Naive thymus-derived CD4-positive, alpha-beta T cell (primary cell): ENCODE measurements at regions not wholly inside any gene's neighbourhood (a gene's known extent, or its start where the extent isn't known, plus 50 kb on each side); places are given as distances from the start of the nearest gene placed in this dataset.
"Not testable (repeated sequence)": the region's sequence is repeated elsewhere in the genome, so short reads cannot be mapped to it uniquely, and the experiment has no call there.

Experiments
- ATAC-seq: fragments of 150-1000 bp; cut with Tn5 transposase; 2 replicates; pipeline ENCODE4 v1.10.0; 2021; ENCODE audit warnings: mild to moderate bottlenecking, moderate library complexity
- CTCF ChIA-PET: fragments of 350-600 bp; sonication (Branson Sonifier 250); formaldehyde crosslinking; loops from one replicate; lab custom pipeline; 2021; ENCODE audit warnings: antibody characterized with exemption; lab: Charles Lee
- POLR2A ChIA-PET: fragments of 350-600 bp; sonication (Branson Sonifier 250); formaldehyde crosslinking; loops from one replicate; lab custom pipeline; 2021; ENCODE audit warnings: antibody characterized with exemption, inconsistent platforms; lab: Charles Lee
- DNase-seq, 9 donors: peaks; one replicate each; pipeline versions ENCODE4 v3.0.0 to v3.0.0-alpha.2; 2020 to 2022; ENCODE audit warnings: mixed read lengths in 1 of 9
- H3K27ac ChIP-seq: one replicate; pipeline ENCODE4 v1.7.0; 2013; ENCODE audit warnings: mild to moderate bottlenecking, low read depth, low read length, moderate library complexity
- H3K27me3 ChIP-seq, 2 donors: one replicate each; pipeline ENCODE4 v1.7.0; 2013; ENCODE audit warnings: low read length in 2 of 2, mild to moderate bottlenecking in 2 of 2, moderate library complexity in 2 of 2; ENCODE audit not compliant: control insufficient read depth in 2 of 2, insufficient read depth in 2 of 2
- H3K36me3 ChIP-seq, 3 experiments: 1 replicate in 2 of 3; 2 replicates in 1 of 3; pipeline ENCODE4 v1.7.0; 2013; ENCODE audit warnings: low read length in 3 of 3, mild to moderate bottlenecking in 3 of 3, moderate library complexity in 1 of 3; ENCODE audit not compliant: insufficient read depth in 3 of 3, control insufficient read depth in 2 of 3
- H3K4me1 ChIP-seq, 2 donors: one replicate each; pipeline ENCODE4 v1.7.0; 2013; ENCODE audit warnings: low read length in 2 of 2, mild to moderate bottlenecking in 2 of 2, moderate library complexity in 1 of 2; ENCODE audit not compliant: control insufficient read depth in 2 of 2, insufficient read depth in 2 of 2
- H3K4me3 ChIP-seq: 2 replicates; pipeline ENCODE4 v1.7.0; 2013; ENCODE audit warnings: mild to moderate bottlenecking, low read length
- H3K9me3 ChIP-seq, 3 experiments: 1 replicate in 2 of 3; 2 replicates in 1 of 3; pipeline ENCODE4 v1.7.0; 2013; ENCODE audit warnings: low read length in 3 of 3; ENCODE audit not compliant: control insufficient read depth in 2 of 3
- H3K27ac Mint-ChIP-seq, 9 donors: one replicate each; pipeline ENCODE4 v1.8.0; 2020 to 2022; ENCODE audit warnings: mixed read lengths in 9 of 9, mild to moderate bottlenecking in 8 of 9, moderate library complexity in 5 of 9, inconsistent platforms in 2 of 9
- H3K27me3 Mint-ChIP-seq, 5 donors: one replicate each; pipeline ENCODE4 v1.8.0; 2021 to 2022; ENCODE audit warnings: mixed read lengths in 5 of 5, mild to moderate bottlenecking in 1 of 5
- H3K36me3 Mint-ChIP-seq, 5 donors: one replicate each; pipeline ENCODE4 v1.8.0; 2020 to 2022; ENCODE audit warnings: mixed read lengths in 5 of 5, mild to moderate bottlenecking in 3 of 5, inconsistent platforms in 1 of 5
- H3K4me1 Mint-ChIP-seq, 7 donors: one replicate each; pipeline ENCODE4 v1.8.0; 2020 to 2022; ENCODE audit warnings: mixed read lengths in 7 of 7, mild to moderate bottlenecking in 3 of 7, inconsistent platforms in 1 of 7
- H3K4me3 Mint-ChIP-seq, 10 donors: one replicate each; pipeline ENCODE4 v1.8.0; 2020 to 2022; ENCODE audit warnings: mild to moderate bottlenecking in 10 of 10, mixed read lengths in 10 of 10, moderate library complexity in 6 of 10, inconsistent platforms in 2 of 10
- H3K9me3 Mint-ChIP-seq, 11 donors: one replicate each; pipeline ENCODE4 v1.8.0; 2020 to 2022; ENCODE audit warnings: mixed read lengths in 11 of 11, mild to moderate bottlenecking in 4 of 11, inconsistent platforms in 1 of 11, moderate library complexity in 1 of 11
- intact Hi-C, 2 donors: fragments of 100-400 bp; cut with micrococcal nuclease; formaldehyde crosslinking; loops; one replicate each; pipeline ENCODE4 v1.15.1; 2023

- POLR2A ChIA-PET = no interaction called here
- CTCF ChIA-PET = no interaction called here
- H3K4me3 Mint-ChIP-seq = no peak overlapping the region
- no peaks in the 10 kb centered on the region for H3K36me3 Mint-ChIP-seq
- Histone ChIP-seq H3K36me3 (no peaks in the 10 kb centered on the region), H3K27ac (no peak overlapping the region), H3K4me3 (no peak overlapping the region), H3K9me3 (no peaks in the 10 kb centered on the region), H3K27me3 (no peaks in the 10 kb centered on the region), H3K4me1 (no peaks in the 10 kb centered on the region)
- H3K27ac Mint-ChIP-seq = no peak overlapping the region
- intact Hi-C loops = no loop called here
- ATAC-seq = no peak
- H3K9me3 Mint-ChIP-seq = peaks cover 0 to 3% (median 0%) of the 10 kb centered on the region in 11 donors
- peaks cover 11 to 26% (median 14%) of the 10 kb centered on the region in 5 donors for H3K27me3 Mint-ChIP-seq
- DNase-seq = no peak
- peaks cover 0 to 26% (median 9%) of the 10 kb centered on the region in 7 donors for H3K4me1 Mint-ChIP-seq
Observed at GRCh38 chr20:48371211-48371610, 456.6 kb downstream of the PREX1 start.

DNA sequence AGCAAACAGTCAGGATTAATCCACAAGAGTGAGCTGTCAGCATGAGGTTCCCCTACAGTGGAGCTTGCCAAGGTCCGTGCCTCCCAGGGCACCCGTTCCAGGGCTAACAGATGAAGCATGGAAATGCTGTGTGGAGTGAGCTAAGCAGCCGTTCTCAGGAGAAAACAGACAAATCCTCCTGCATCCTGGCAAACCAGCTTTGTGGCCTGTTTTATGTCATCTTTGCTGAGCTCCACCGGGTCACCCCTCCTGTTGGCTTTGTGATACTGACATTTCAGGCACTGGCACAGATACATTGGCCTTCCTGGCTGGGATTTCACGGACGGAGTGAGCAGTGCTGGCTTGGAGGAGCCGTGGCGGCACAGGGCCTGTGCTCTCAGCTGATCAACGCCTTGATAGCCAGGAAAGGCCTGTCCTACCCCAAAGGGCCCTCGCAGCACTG, 459.2 kb downstream of the PREX1 start:
- peaks cover 3 to 15% (median 10%) of the 10 kb centered on the region in 5 donors for H3K27me3 Mint-ChIP-seq
- peak overlapping the region in 1 of 10 donors; percentile 19 for H3K4me3 Mint-ChIP-seq
- ATAC-seq, CTCF ChIA-PET, DNase-seq, POLR2A ChIA-PET, H3K27me3 ChIP-seq, H3K36me3 Mint-ChIP-seq, H3K9me3 Mint-ChIP-seq, H3K9me3 ChIP-seq, H3K36me3 ChIP-seq, intact Hi-C loops, H3K4me3 ChIP-seq, H3K27ac ChIP-seq, H3K4me1 ChIP-seq: not testable (repeated sequence)
- peaks cover 0 to 26% (median 9%) of the 10 kb centered on the region in 7 donors for H3K4me1 Mint-ChIP-seq
- peak overlapping the region in 1 of 9 donors; percentile 51 for H3K27ac Mint-ChIP-seq

GRCh38 chr20:48367541-48368358, 460.0 kb downstream of the PREX1 start:
- peaks cover 3 to 15% (median 8%) of the 10 kb centered on the region in 5 donors for H3K27me3 Mint-ChIP-seq
- H3K27ac Mint-ChIP-seq, H3K36me3 ChIP-seq, CTCF ChIA-PET, H3K4me1 ChIP-seq, intact Hi-C loops, H3K4me3 ChIP-seq, H3K36me3 Mint-ChIP-seq, H3K9me3 Mint-ChIP-seq, ATAC-seq, POLR2A ChIA-PET, H3K27me3 ChIP-seq, H3K9me3 ChIP-seq, H3K27ac ChIP-seq: not testable (repeated sequence)
- H3K4me1 Mint-ChIP-seq = peaks cover 0 to 26% (median 9%) of the 10 kb centered on the region in 7 donors
- H3K4me3 Mint-ChIP-seq = peak overlapping the region in 8 of 10 donors; percentile 16 to 68 (median 56)
- DNase-seq = peak in 1 of 9 donors; percentile 5

GRCh38 chr20:48366230-48366629, 461.6 kb downstream of the PREX1 start:
- Histone ChIP-seq H3K27me3 (no peaks in the 10 kb centered on the region), H3K4me1 (no peaks in the 10 kb centered on the region), H3K4me3 (no peak overlapping the region), H3K9me3 (no peaks in the 10 kb centered on the region), H3K27ac (no peak overlapping the region), H3K36me3 (no peaks in the 10 kb centered on the region)
- peak overlapping the region in 2 of 10 donors; percentile 31 to 36 for H3K4me3 Mint-ChIP-seq
- DNase-seq = no peak
- ChIA-PET CTCF (no interaction called here), POLR2A (no interaction called here)
- ATAC-seq = no peak
- no peaks in the 10 kb centered on the region for H3K36me3 Mint-ChIP-seq
- peaks cover 0 to 7% (median 0%) of the 10 kb centered on the region in 11 donors for H3K9me3 Mint-ChIP-seq
- H3K27me3 Mint-ChIP-seq = peaks cover 3 to 17% (median 8%) of the 10 kb centered on the region in 5 donors
- H3K27ac Mint-ChIP-seq = no peak overlapping the region
- H3K4me1 Mint-ChIP-seq = peaks cover 0 to 26% (median 9%) of the 10 kb centered on the region in 7 donors
- intact Hi-C loops = no loop called here

- intact Hi-C loops = no loop called here
- DNase-seq = no peak
- Mint-ChIP-seq H3K4me1 (peaks cover 1 to 30% (median 9%) of the 10 kb centered on the region in 7 donors), H3K27ac (no peak overlapping the region), H3K27me3 (peaks cover 6 to 24% (median 9%) of the 10 kb centered on the region in 5 donors), H3K9me3 (peaks cover 0 to 7% (median 0%) of the 10 kb centered on the region in 11 donors), H3K4me3 (no peak overlapping the region), H3K36me3 (no peaks in the 10 kb centered on the region)
- CTCF ChIA-PET = no interaction called here
- Histone ChIP-seq H3K9me3 (no peaks in the 10 kb centered on the region), H3K27me3 (no peaks in the 10 kb centered on the region), H3K36me3 (no peaks in the 10 kb centered on the region), H3K4me1 (no peaks in the 10 kb centered on the region), H3K27ac (no peak overlapping the region), H3K4me3 (no peak overlapping the region)
- ATAC-seq = no peak
- POLR2A ChIA-PET = no interaction called here
Observed at GRCh38 chr20:48364688-48365421, 462.9 kb downstream of the PREX1 start.

GRCh38 chr20:48364055-48364454, 463.7 kb downstream of the PREX1 start:
- Histone ChIP-seq H3K4me1 (no peaks in the 10 kb centered on the region), H3K9me3 (no peaks in the 10 kb centered on the region), H3K36me3 (no peaks in the 10 kb centered on the region), H3K4me3 (no peak overlapping the region), H3K27me3 (no peaks in the 10 kb centered on the region), H3K27ac (no peak overlapping the region)
- no peak overlapping the region for H3K4me3 Mint-ChIP-seq
- H3K4me1 Mint-ChIP-seq = peaks cover 1 to 30% (median 9%) of the 10 kb centered on the region in 7 donors
- intact Hi-C loops = no loop called here
- peaks cover 0 to 7% (median 0%) of the 10 kb centered on the region in 11 donors for H3K9me3 Mint-ChIP-seq
- DNase-seq (no peak), ATAC-seq (no peak)
- ChIA-PET POLR2A (no interaction called here), CTCF (no interaction called here)
- no peaks in the 10 kb centered on the region for H3K36me3 Mint-ChIP-seq
- H3K27ac Mint-ChIP-seq = no peak overlapping the region
- H3K27me3 Mint-ChIP-seq = peaks cover 6 to 26% (median 11%) of the 10 kb centered on the region in 5 donors
